ENCODE measurements at regions not wholly inside any gene's neighbourhood (a gene's known extent, or its start where the extent isn't known, plus 50 kb on each side); places are given as distances from the start of the nearest gene placed in this dataset.
"Not testable (repeated sequence)": the region's sequence is repeated elsewhere in the genome, so short reads cannot be mapped to it uniquely, and the experiment has no call there.

DNA sequence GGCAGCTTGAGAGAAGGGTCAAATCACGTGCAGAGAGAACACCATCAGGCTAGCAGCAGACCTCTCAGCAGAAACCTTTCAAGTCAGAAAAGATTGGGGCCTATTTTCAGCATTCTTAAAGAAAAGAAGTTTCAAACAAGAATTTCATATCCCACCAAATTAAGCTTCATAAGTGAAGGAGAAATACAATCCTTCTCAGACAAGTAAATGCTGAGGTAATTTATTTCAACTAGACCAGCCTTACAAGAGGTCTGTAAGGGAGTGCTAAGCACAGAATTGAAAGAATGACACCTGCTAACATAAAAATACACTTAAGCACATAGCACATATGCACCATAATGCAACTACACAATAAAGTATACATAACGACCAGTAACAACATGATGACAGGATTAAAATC, 693.9 kb downstream of the NYAP2 start:
- no peak for TF ChIP-seq CTCF (conservative IDR thresholded peaks at IDR 0.05; ENCODE audit: control insufficient read depth, insufficient read depth, low read depth, low read length)
- no peak for DNase-seq (ENCODE audit: low read depth)
- no peak overlapping the region for H3K4me3 ChIP-seq (ENCODE audit: control insufficient read depth, low read depth, low read length)

- no peak overlapping the region for H3K4me3 ChIP-seq (ENCODE audit: control insufficient read depth, low read depth, low read length)
- no peak for DNase-seq (ENCODE audit: low read depth)
- no peak for TF ChIP-seq CTCF (conservative IDR thresholded peaks at IDR 0.05; ENCODE audit: control insufficient read depth, insufficient read depth, low read depth, low read length)
Observed at GRCh38 chr2:226088366-226088674, 688.8 kb downstream of the NYAP2 start.

DNA sequence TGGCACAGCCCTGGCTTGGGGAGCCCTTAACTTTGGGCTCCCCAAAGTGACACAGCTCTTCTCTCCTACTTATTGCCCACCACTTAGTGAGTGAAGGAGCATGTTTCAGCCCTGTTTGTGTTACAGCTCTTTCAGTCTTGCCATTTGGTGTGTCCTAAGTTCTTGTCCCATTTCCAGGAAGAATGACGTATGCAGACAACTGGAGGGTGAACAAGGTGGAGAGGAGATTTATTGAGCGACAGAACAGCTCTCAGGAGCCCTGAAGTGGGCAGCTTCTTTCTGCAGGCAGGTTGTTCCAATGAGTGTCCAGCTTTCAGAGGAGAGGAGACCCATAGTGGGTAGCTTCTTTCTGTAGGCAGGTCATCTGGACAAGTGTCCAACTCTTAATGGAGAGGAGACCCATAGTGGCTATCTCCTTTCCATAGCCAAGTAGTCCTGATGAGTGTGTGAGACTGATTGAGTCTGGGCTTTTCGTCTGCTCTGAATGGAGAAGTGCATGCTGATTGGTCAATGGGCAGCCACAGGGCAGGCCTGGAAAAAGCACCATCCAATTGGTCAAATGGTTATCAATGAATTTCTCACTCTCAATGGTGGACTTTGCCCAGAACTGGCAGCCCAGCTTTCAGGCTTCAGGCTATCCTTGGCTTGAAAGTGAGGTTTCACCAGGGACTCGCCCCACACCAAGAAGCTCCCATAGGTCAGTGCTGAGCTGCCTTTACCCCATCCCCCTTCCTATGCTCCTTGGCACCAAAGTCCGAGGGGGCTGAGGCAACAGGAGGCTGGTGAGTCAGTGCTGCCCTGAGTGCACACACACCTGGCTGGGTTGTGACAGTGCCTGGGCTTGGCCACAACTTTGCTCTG, 688.2 kb downstream of the NYAP2 start:
- DNase-seq (ENCODE audit: low read depth): no peak
- no peak overlapping the region for H3K4me3 ChIP-seq (ENCODE audit: control insufficient read depth, low read depth, low read length)
- no peak for TF ChIP-seq CTCF (conservative IDR thresholded peaks at IDR 0.05; ENCODE audit: control insufficient read depth, insufficient read depth, low read depth, low read length)

- TF ChIP-seq CTCF (conservative IDR thresholded peaks at IDR 0.05; ENCODE audit: control insufficient read depth, insufficient read depth, low read depth, low read length): no peak
- no peak overlapping the region for H3K4me3 ChIP-seq (ENCODE audit: control insufficient read depth, low read depth, low read length)
- no peak for DNase-seq (ENCODE audit: low read depth)
Observed at GRCh38 chr2:226087051-226087450, 687.5 kb downstream of the NYAP2 start.

- no peak for TF ChIP-seq CTCF (conservative IDR thresholded peaks at IDR 0.05; ENCODE audit: control insufficient read depth, insufficient read depth, low read depth, low read length)
- no peak overlapping the region for H3K4me3 ChIP-seq (ENCODE audit: control insufficient read depth, low read depth, low read length)
- DNase-seq (ENCODE audit: low read depth): no peak
Observed at GRCh38 chr2:226086190-226086589, 686.7 kb downstream of the NYAP2 start.

GRCh38 chr2:226085425-226085824, 685.9 kb downstream of the NYAP2 start:
- not testable (repeated sequence) for H3K4me3 ChIP-seq (ENCODE audit: control insufficient read depth, low read depth, low read length); DNase-seq (ENCODE audit: low read depth)

DNA sequence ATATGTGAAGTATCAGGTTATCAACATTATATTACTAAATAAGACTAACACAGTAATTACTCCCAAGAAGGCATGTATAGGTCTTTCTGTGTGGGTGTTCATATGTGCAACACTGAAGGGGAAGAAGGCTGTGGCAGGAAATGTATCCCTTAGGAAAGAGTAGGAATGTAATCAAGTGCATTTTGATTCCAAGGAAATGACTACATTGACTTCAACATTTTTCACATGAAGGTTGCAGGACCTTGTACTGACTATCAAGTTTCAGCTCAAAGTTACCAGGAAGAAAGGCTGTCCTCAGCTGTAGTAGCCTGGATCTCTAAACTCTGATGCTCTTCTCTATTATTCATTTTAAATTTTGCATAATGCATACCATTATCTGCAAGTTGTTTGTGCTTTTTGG, 680.8 kb downstream of the NYAP2 start:
- peak; percentile 64 for DNase-seq (ENCODE audit: low read depth)
- no peak for TF ChIP-seq CTCF (conservative IDR thresholded peaks at IDR 0.05; ENCODE audit: control insufficient read depth, insufficient read depth, low read depth, low read length)
- no peak overlapping the region for H3K4me3 ChIP-seq (ENCODE audit: control insufficient read depth, low read depth, low read length)
